Thymus (tissue), 11 donors: ENCODE measurements at regions not wholly inside any gene's neighbourhood (a gene's known extent, or its start where the extent isn't known, plus 50 kb on each side); places are given as distances from the start of the nearest gene placed in this dataset.

Experiments used
- DNase-seq, 9 donors: peaks; one replicate each; pipeline ENCODE4 v3.0.0-alpha.2; 2013; ENCODE audit warnings: low spot score in 9 of 9, low read depth in 6 of 9, missing footprints in 1 of 9
- H3K27ac ChIP-seq, 2 donors: one replicate each; pipeline ENCODE4 v1.5.1; 2013; ENCODE audit warnings: control low read depth in 1 of 2, low read depth in 1 of 2, low read length in 1 of 2, mild to moderate bottlenecking in 1 of 2, moderate library complexity in 1 of 2
- H3K27me3 ChIP-seq, 2 donors: one replicate each; pipeline ENCODE4 v1.5.1; 2013; ENCODE audit warnings: low read length in 1 of 2; ENCODE audit not compliant: control insufficient read depth in 2 of 2, insufficient read depth in 1 of 2
- H3K36me3 ChIP-seq, 2 donors: one replicate each; pipeline ENCODE4 v1.5.1; 2013; ENCODE audit warnings: low read length in 1 of 2, mild to moderate bottlenecking in 1 of 2, moderate library complexity in 1 of 2; ENCODE audit not compliant: control insufficient read depth in 2 of 2, insufficient read depth in 2 of 2
- H3K4me1 ChIP-seq, 2 donors: one replicate each; pipeline ENCODE4 v1.5.1; 2013; ENCODE audit warnings: low read length in 2 of 2; ENCODE audit not compliant: control insufficient read depth in 2 of 2, insufficient read depth in 2 of 2
- H3K4me3 ChIP-seq, 2 donors: one replicate each; pipeline ENCODE4 v1.5.1; 2013; ENCODE audit warnings: low read length in 2 of 2, control low read depth in 1 of 2, mild to moderate bottlenecking in 1 of 2
- H3K9me3 ChIP-seq, 2 donors: one replicate each; pipeline ENCODE4 v1.5.1; 2013; ENCODE audit warnings: low read length in 1 of 2, mild to moderate bottlenecking in 1 of 2; ENCODE audit not compliant: control insufficient read depth in 2 of 2, insufficient read depth in 1 of 2
- WGBS: extraction: QIAGEN DNeasy Blood & Tissue Kit; methylation state at CpG from one replicate; pipeline ENCODE4 v1.1.7; 2013; 5-methylcytosine and 5-hydroxymethylcytosine counted together
- donor health status: healthy.

DNA sequence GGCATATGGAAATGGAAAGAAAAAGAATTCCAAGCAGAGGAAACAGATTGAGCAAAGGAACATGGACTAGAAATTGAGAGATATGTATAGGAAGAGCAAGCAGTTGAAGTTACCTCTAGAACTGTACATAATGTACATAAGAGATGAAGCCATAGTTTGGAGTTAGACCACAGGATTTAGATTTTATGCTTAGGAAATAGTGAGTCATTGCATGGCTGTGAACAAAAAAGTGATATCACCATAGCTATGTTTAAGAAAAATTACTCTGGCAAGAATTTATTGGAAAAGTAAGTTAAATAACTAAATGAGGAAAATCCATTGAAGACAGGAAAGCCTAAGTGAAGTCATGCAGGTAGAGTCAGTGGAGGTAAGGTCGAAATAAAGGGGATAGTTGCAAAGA is 99.4 kb upstream of the GALNT5 start:
- no peaks in the 10 kb centered on the region for H3K9me3 ChIP-seq
- H3K4me1 ChIP-seq: no peaks in the 10 kb centered on the region
- no peaks in the 10 kb centered on the region for H3K36me3 ChIP-seq
- no peak overlapping the region for H3K4me3 ChIP-seq
- H3K27ac ChIP-seq: no peak overlapping the region
- H3K27me3 ChIP-seq: no peaks in the 10 kb centered on the region
- 85% methylated on average over 1 of the region's 1 CpG for WGBS
- no peak for DNase-seq

DNA sequence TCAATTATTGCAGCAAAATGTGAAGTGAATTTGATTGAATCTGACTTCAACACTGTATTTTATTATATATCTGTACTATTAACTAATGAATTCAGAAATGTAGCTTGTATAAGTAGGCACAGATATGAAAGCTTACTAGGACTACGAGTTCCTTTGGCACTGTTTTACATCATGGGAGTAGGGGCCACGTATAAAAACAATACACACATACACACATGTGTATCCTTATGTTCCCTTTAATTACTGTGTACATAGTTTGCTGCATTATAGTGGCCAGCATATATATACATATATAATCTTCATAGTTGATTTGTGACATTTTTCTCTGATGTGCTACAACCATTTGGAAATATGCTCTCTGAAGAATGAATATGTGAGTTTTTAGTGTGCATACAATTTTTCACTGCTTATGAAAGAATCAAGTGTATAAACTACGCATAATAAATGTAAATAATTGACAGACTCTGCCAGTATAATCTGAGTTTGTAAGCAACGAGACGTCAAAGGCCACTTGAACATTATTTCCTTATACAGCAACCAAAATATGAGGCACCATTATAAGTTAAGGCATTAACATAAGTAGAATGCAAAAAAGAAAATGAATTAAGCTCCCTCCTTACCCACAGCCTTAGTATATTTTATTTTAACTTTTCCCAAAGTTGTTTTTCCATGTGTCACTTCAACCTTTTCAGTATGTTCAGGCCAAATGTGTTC is 98.1 kb upstream of the GALNT5 start:
- no peaks in the 10 kb centered on the region for H3K36me3 ChIP-seq
- H3K9me3 ChIP-seq: peaks cover 1 to 3% of the 10 kb centered on the region in 2 donors
- H3K27me3 ChIP-seq: no peaks in the 10 kb centered on the region
- no peak overlapping the region for H3K4me3 ChIP-seq
- 92% methylated on average over 5 of the region's 5 CpGs for WGBS
- no peaks in the 10 kb centered on the region for H3K4me1 ChIP-seq
- no peak for DNase-seq
- H3K27ac ChIP-seq: no peak overlapping the region

DNA sequence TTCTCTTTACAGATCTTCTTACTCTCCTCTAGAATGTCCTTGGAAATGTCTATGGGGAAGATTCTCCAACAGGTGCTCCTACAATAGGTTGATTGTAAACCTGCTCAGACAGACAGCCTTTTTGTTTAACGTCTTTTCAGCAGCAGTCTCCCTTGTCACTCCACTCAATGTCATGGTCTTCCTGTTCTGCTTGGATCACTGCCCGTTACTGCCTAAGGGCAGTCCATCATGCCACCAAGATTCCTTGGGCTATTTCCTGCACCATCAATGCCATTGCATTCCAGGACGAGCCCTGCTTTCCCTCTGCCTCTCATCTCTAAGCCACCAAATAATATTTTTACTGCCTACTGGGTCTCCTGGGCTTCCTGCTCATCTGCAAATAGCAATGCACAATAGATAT is 97.4 kb upstream of the GALNT5 start:
- Histone ChIP-seq H3K36me3 (no peaks in the 10 kb centered on the region), H3K4me3 (no peak overlapping the region), H3K4me1 (no peaks in the 10 kb centered on the region), H3K27me3 (no peaks in the 10 kb centered on the region), H3K27ac (no peak overlapping the region), H3K9me3 (peaks cover 1 to 8% of the 10 kb centered on the region in 2 donors)
- no peak for DNase-seq
- WGBS: 39% methylated on average over 3 of the region's 3 CpGs

DNA sequence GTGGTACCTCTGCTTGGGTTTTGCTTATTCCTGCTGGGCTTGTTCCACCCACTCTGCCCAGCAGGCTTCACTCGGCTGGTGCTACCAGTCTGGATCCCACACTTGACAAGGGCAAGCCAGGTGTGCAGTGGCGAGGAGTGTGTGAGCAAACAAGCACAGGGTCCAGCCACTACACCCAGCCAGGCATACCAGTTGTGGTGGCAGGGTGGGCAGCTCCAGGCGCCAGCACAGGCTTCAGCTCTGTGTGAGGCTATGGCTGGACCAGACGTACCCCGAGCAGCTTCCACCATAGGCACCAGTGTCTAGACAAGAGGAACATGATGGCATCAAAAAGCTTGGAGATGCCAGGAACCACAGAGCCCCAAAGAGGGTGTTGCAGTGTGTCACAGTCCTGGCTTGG is 93.1 kb upstream of the GALNT5 start:
- Histone ChIP-seq H3K36me3 (no peaks in the 10 kb centered on the region), H3K27ac (no peak overlapping the region), H3K9me3 (peaks cover 1 to 13% of the 10 kb centered on the region in 2 donors), H3K27me3 (no peaks in the 10 kb centered on the region), H3K4me1 (no peaks in the 10 kb centered on the region), H3K4me3 (no peak overlapping the region)
- 97% methylated on average over 5 of the region's 5 CpGs for WGBS
- DNase-seq: no peak

DNA sequence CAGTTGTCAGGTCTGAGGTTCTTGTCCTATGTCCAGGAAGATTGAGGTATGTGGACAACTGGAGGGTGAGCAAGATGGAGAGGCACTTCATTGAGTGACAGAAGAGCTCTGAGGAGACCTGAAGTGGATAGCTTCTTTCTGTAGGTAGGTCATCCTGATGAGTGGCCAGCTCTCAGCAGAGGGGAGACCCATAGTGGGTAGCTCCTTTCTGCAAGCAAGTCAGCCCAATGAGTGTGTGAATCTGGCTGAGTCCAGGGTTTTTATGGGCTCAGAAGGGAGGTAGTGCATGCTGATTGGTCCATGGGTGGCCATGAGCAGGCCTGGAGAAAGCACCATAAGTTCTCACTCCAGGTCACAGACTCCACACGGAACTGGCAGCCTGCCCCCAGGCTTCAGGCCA is 92.6 kb upstream of the GALNT5 start:
- no peak for DNase-seq
- H3K27me3 ChIP-seq: no peaks in the 10 kb centered on the region
- WGBS: 97% methylated on average over 1 of the region's 1 CpG

DNA sequence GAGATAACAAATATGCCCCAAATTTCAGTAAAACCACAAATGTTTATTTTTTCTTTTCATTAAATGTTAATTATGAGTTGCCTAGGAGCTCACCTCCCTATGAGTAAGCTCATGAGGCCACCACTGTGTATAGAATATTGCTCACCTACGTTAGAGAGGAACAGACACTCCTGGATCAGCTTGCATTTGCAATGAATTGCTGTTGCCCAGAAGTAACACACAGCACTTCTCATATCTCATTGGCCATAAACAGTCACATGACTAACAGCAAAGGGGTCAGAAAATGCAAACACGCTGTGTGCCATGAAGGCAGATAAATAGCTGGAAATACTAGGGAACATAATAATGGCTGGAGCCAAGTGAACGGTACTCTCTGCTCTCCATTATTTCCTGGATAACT is 89.0 kb upstream of the GALNT5 start:
- no peak for DNase-seq
- no peak overlapping the region for H3K27ac ChIP-seq
- 95% methylated on average over 3 of the region's 3 CpGs for WGBS
- H3K36me3 ChIP-seq: no peaks in the 10 kb centered on the region
- H3K9me3 ChIP-seq: peaks cover 1 to 13% of the 10 kb centered on the region in 2 donors
- H3K4me3 ChIP-seq: no peak overlapping the region
- no peaks in the 10 kb centered on the region for H3K4me1 ChIP-seq
- no peaks in the 10 kb centered on the region for H3K27me3 ChIP-seq

More for the DNA sequence above, 92.6 kb upstream of the GALNT5 start:
- no peak overlapping the region for H3K27ac ChIP-seq
- peaks cover 1 to 13% of the 10 kb centered on the region in 2 donors for H3K9me3 ChIP-seq
- H3K36me3 ChIP-seq: no peaks in the 10 kb centered on the region
- H3K4me3 ChIP-seq: no peak overlapping the region
- no peaks in the 10 kb centered on the region for H3K4me1 ChIP-seq

DNA sequence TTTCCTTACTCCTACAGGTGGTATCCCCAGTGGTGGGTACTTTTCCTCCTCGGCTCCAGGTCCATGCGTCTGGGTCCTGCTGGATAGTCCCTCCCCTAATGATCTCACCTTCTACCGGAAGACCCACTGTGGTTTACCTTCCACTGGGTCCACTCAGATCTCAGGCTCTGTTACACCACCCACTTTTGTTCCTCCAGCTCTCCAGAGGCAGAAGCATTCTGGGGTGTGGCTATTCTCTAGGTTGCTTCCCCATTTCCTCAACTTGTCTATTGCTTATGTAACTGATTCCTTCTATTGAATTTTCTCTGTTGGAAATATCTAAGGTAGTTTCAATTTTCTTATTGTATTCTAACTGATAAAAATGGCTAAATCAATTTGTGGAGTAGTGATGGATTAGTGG is 87.6 kb upstream of the GALNT5 start:
- no peaks in the 10 kb centered on the region for H3K27me3 ChIP-seq
- 90% methylated on average over 3 of the region's 3 CpGs for WGBS
- H3K4me3 ChIP-seq: no peak overlapping the region
- DNase-seq: no peak
- H3K27ac ChIP-seq: no peak overlapping the region
- peaks cover 0 to 7% of the 10 kb centered on the region in 2 donors for H3K9me3 ChIP-seq
- no peaks in the 10 kb centered on the region for H3K36me3 ChIP-seq
- no peaks in the 10 kb centered on the region for H3K4me1 ChIP-seq

DNA sequence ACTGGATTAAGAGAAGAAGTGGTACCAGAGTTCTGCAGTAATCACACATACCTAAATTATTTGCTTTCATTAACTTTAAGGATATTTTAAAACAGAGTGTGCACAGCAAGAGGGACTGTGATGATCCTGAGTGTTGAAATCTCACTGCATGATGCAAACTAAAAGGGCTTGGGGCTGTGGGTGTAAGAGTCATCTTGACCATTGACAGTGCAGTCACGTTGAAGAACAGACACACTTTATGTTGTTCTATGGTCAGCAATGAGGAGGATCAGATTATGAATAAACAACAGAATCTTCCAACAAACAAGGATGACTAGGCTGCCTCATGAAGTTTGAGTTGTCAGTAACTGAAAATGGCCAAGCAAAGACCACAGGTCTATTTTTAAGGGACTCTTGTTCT is 87.2 kb upstream of the GALNT5 start:
- Histone ChIP-seq H3K9me3 (peaks cover 0 to 3% of the 10 kb centered on the region in 2 donors), H3K36me3 (no peaks in the 10 kb centered on the region), H3K4me1 (no peaks in the 10 kb centered on the region), H3K4me3 (no peak overlapping the region), H3K27ac (no peak overlapping the region), H3K27me3 (no peaks in the 10 kb centered on the region)
- no peak for DNase-seq
- WGBS: 93% methylated on average over 1 of the region's 1 CpG

DNA sequence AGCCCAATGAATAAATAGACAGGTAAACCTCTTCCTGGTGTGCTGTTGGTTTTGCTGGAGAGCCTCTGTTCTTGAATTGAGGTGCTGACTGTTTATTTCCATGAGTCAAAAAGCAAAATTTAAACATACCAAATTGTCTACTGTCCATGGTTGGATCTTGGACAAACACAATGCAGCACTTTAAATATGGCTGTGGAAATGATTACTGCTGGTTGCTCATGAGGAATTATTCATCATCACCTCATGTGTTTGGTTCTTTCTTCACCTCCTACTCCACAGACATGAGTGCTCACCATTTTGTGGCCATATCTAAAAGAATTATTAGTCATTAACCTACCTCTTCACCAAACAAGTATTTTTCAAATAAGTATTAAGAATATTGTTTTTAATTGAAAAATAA is 85.3 kb upstream of the GALNT5 start:
- H3K36me3 ChIP-seq: no peaks in the 10 kb centered on the region
- H3K27me3 ChIP-seq: no peaks in the 10 kb centered on the region
- H3K4me3 ChIP-seq: no peak overlapping the region
- no peak overlapping the region for H3K27ac ChIP-seq
- H3K4me1 ChIP-seq: no peaks in the 10 kb centered on the region
- no peaks in the 10 kb centered on the region for H3K9me3 ChIP-seq
- DNase-seq: no peak
